ENCODE measurements at regions not wholly inside any gene's neighbourhood (a gene's known extent, or its start where the extent isn't known, plus 50 kb on each side); places are given as distances from the start of the nearest gene placed in this dataset.

DNA sequence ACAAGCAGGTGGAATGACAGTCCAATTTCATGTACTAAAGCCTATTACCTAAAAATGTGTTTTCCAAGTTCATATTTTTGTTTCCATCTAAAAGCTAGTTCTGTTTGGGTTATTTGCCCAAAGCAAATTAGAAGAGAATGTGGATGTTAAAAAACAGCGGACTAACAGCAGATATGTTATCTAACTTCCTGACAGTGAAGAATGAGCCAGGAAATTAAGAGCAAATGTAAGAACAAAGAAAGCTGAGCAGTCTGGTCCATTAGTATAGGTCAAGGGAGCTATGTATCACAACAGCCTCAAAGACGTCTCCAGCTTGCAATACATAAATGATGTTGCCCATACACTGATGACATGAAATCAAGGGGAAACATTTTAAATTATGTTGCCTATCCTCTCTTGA is 145.5 kb upstream of the PLD5 start:
- ATAC-seq = no peak
- no peak for DNase-seq (ENCODE audit: extremely low read depth in 1 of 4, low spot score in 3 of 4)
- Histone ChIP-seq H3K27ac (ENCODE audit: extremely low read depth, low read depth, low read length) (no peak overlapping the region), H4K20me1 (replicated peaks; ENCODE audit: control insufficient read depth, insufficient read depth, low read length) (no peaks in the 10 kb centered on the region), H3K4me3 (no peak overlapping the region), H2AFZ (ENCODE audit: low read depth, low read length) (no peak overlapping the region), H3K4me1 (replicated peaks in 1 of 2; ENCODE audit: control insufficient read depth in 2 of 2, insufficient read depth in 2 of 2, low read length in 2 of 2) (no peaks in the 10 kb centered on the region), H3K9me3 (replicated peaks; ENCODE audit: control insufficient read depth, insufficient read depth, low read depth, low read length) (no peaks in the 10 kb centered on the region; the same call in 1 of the 2 replicates), H3K27me3 (ENCODE audit: control insufficient read depth in 2 of 2, insufficient read depth in 2 of 2, low read length in 2 of 2) (no peaks in the 10 kb centered on the region), H3K9me1 (ENCODE audit: control insufficient read depth, insufficient read depth, low read length) (no peaks in the 10 kb centered on the region), H3K79me2 (ENCODE audit: control insufficient read depth, insufficient read depth, low read length) (no peaks in the 10 kb centered on the region), H3K4me2 (ENCODE audit: insufficient read depth, low read length) (no peak overlapping the region), H3K9ac (ENCODE audit: insufficient read depth in 1 of 2, low read depth in 2 of 2, low read length in 2 of 2) (no peak overlapping the region), H3K36me3 (ENCODE audit: control insufficient read depth, insufficient read depth, low read length) (no peaks in the 10 kb centered on the region)
- ChIA-PET CTCF (ENCODE audit: low intra/inter-chr PET ratio) (no interaction called here), POLR2A (no interaction called here)
- in situ Hi-C loops (cut with MboI) (no loop called here), intact Hi-C loops (cut with micrococcal nuclease) (no loop called here)
- no TSS peak for BruUV-seq (replicated peaks)
- FAIRE-seq = no peak
- 0% methylated on average over 2 of the region's 2 CpGs for WGBS (ENCODE audit: insufficient coverage, low coverage, missing lambda C conversion rate)
- TF ChIP-seq ZNF766 (CRISPR knock-in tag; conservative IDR thresholded peaks at IDR 0.05) (no peak), ESRRB (CRISPR knock-in tag; IDR thresholded peaks at IDR 0.05; ENCODE audit: borderline replicate concordance) (no peak), POLR3G (IDR thresholded peaks at IDR 0.05; ENCODE audit: extremely low read depth, insufficient read length, insufficient replicate concordance) (no peak), BCL6 (CRISPR knock-in tag; IDR thresholded peaks at IDR 0.05) (no peak), WHSC1 (IDR thresholded peaks at IDR 0.05; ENCODE audit: low read length) (no peak), SMAD4 (CRISPR knock-in tag; conservative IDR thresholded peaks at IDR 0.05) (no peak), KHSRP (IDR thresholded peaks at IDR 0.05) (no peak), XRCC5 (IDR thresholded peaks at IDR 0.05; ENCODE audit: low read depth, low read length) (no peak), RBFOX2 (IDR thresholded peaks at IDR 0.05; ENCODE audit: low read depth, low read length) (no peak), ZNF224 (CRISPR knock-in tag; IDR thresholded peaks at IDR 0.05) (no peak), IRF2 (CRISPR knock-in tag; IDR thresholded peaks at IDR 0.05) (no peak), ZSCAN29 (IDR thresholded peaks at IDR 0.05) (no peak), PCBP1 (IDR thresholded peaks at IDR 0.05; ENCODE audit: low read depth, low read length, poor library complexity, severe bottlenecking) (no peak), FOXJ3 (CRISPR knock-in tag; IDR thresholded peaks at IDR 0.05) (no peak)
- TF ChIP-seq, protein P1, sequence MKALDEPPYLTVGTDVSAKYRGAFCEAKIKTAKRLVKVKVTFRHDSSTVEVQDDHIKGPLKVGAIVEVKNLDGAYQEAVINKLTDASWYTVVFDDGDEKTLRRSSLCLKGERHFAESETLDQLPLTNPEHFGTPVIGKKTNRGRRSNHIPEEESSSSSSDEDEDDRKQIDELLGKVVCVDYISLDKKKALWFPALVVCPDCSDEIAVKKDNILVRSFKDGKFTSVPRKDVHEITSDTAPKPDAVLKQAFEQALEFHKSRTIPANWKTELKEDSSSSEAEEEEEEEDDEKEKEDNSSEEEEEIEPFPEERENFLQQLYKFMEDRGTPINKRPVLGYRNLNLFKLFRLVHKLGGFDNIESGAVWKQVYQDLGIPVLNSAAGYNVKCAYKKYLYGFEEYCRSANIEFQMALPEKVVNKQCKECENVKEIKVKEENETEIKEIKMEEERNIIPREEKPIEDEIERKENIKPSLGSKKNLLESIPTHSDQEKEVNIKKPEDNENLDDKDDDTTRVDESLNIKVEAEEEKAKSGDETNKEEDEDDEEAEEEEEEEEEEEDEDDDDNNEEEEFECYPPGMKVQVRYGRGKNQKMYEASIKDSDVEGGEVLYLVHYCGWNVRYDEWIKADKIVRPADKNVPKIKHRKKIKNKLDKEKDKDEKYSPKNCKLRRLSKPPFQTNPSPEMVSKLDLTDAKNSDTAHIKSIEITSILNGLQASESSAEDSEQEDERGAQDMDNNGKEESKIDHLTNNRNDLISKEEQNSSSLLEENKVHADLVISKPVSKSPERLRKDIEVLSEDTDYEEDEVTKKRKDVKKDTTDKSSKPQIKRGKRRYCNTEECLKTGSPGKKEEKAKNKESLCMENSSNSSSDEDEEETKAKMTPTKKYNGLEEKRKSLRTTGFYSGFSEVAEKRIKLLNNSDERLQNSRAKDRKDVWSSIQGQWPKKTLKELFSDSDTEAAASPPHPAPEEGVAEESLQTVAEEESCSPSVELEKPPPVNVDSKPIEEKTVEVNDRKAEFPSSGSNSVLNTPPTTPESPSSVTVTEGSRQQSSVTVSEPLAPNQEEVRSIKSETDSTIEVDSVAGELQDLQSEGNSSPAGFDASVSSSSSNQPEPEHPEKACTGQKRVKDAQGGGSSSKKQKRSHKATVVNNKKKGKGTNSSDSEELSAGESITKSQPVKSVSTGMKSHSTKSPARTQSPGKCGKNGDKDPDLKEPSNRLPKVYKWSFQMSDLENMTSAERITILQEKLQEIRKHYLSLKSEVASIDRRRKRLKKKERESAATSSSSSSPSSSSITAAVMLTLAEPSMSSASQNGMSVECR (CRISPR knock-in tag; IDR thresholded peaks at IDR 0.05) = no peak
- TF ChIP-seq, protein P2, sequence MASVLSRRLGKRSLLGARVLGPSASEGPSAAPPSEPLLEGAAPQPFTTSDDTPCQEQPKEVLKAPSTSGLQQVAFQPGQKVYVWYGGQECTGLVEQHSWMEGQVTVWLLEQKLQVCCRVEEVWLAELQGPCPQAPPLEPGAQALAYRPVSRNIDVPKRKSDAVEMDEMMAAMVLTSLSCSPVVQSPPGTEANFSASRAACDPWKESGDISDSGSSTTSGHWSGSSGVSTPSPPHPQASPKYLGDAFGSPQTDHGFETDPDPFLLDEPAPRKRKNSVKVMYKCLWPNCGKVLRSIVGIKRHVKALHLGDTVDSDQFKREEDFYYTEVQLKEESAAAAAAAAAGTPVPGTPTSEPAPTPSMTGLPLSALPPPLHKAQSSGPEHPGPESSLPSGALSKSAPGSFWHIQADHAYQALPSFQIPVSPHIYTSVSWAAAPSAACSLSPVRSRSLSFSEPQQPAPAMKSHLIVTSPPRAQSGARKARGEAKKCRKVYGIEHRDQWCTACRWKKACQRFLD (CRISPR knock-in tag; IDR thresholded peaks at IDR 0.05) = no peak
- TF ChIP-seq, protein P3, sequence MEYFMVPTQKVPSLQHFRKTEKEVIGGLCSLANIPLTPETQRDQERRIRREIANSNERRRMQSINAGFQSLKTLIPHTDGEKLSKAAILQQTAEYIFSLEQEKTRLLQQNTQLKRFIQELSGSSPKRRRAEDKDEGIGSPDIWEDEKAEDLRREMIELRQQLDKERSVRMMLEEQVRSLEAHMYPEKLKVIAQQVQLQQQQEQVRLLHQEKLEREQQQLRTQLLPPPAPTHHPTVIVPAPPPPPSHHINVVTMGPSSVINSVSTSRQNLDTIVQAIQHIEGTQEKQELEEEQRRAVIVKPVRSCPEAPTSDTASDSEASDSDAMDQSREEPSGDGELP (CRISPR knock-in tag; IDR thresholded peaks at IDR 0.05; ENCODE audit: borderline replicate concordance) = no peak
- TF ChIP-seq, protein P4, sequence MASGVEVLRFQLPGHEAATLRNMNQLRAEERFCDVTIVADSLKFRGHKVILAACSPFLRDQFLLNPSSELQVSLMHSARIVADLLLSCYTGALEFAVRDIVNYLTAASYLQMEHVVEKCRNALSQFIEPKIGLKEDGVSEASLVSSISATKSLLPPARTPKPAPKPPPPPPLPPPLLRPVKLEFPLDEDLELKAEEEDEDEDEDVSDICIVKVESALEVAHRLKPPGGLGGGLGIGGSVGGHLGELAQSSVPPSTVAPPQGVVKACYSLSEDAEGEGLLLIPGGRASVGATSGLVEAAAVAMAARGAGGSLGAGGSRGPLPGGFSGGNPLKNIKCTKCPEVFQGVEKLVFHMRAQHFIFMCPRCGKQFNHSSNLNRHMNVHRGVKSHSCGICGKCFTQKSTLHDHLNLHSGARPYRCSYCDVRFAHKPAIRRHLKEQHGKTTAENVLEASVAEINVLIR (CRISPR knock-in tag; IDR thresholded peaks at IDR 0.05) = no peak

Data from K562 (cell line).